ENCODE measurements at regions not wholly inside any gene's neighbourhood (a gene's known extent, or its start where the extent isn't known, plus 50 kb on each side); places are given as distances from the start of the nearest gene placed in this dataset.
"Not testable (repeated sequence)": the region's sequence is repeated elsewhere in the genome, so short reads cannot be mapped to it uniquely, and the experiment has no call there.

- DNase-seq (ENCODE audit: low read depth) = no peak
Measured at GRCh38 chr3:28140664-28141063, 100.8 kb upstream of the CMC1 start.

GRCh38 chr3:28149960-28150359, 91.5 kb upstream of the CMC1 start:
- no peak for DNase-seq (ENCODE audit: low read depth)

GRCh38 chr3:28150465-28151206, 90.8 kb upstream of the CMC1 start:
- no peak for DNase-seq (ENCODE audit: low read depth)

GRCh38 chr3:28151207-28151550, 90.2 kb upstream of the CMC1 start:
- DNase-seq (ENCODE audit: low read depth) = no peak

- DNase-seq (ENCODE audit: low read depth) = no peak
Measured at GRCh38 chr3:28151608-28152228, 89.7 kb upstream of the CMC1 start.

GRCh38 chr3:28155631-28156030, 85.8 kb upstream of the CMC1 start:
- DNase-seq (ENCODE audit: low read depth) = no peak

GRCh38 chr3:28156599-28156998, 84.8 kb upstream of the CMC1 start:
- DNase-seq (ENCODE audit: low read depth) = not testable (repeated sequence)

- no peak for DNase-seq (ENCODE audit: low read depth)
Measured at GRCh38 chr3:28171962-28172361, 69.5 kb upstream of the CMC1 start.

GRCh38 chr3:28172748-28173147, 68.7 kb upstream of the CMC1 start:
- DNase-seq (ENCODE audit: low read depth) = no peak

- no peak for DNase-seq (ENCODE audit: low read depth)
Measured at GRCh38 chr3:28173836-28174235, 67.6 kb upstream of the CMC1 start.

- no peak for DNase-seq (ENCODE audit: low read depth)
Measured at GRCh38 chr3:28186748-28187147, 54.7 kb upstream of the CMC1 start.

GRCh38 chr3:28188686-28189085, 52.7 kb upstream of the CMC1 start:
- no peak for DNase-seq (ENCODE audit: low read depth)

GRCh38 chr3:28191363-28191762, 50.1 kb upstream of the CMC1 start:
- DNase-seq (ENCODE audit: low read depth) = no peak

Measured in activated T-helper 1 cell treated with Interleukin-2 at 50 U/mL for 16 hours (primary cell).